ENCODE measurements at regions not wholly inside any gene's neighbourhood (a gene's known extent, or its start where the extent isn't known, plus 50 kb on each side); places are given as distances from the start of the nearest gene placed in this dataset.

GRCh38 chr13:111923439-111923838, 143.5 kb upstream of the SOX1 start:
- TF ChIP-seq TAF1 (IDR thresholded peaks at IDR 0.05; ENCODE audit: low read depth, low read length), result no peak
- TF ChIP-seq POLR2AphosphoS5 (IDR thresholded peaks at IDR 0.05; ENCODE audit: low read depth, low read length), result no peak
- no peak for TF ChIP-seq POLR2A (IDR thresholded peaks at IDR 0.05; ENCODE audit: low read depth, low read length)
- TF ChIP-seq POU2F2 (IDR thresholded peaks at IDR 0.05; ENCODE audit: low read depth, low read length), result no peak
- TF ChIP-seq SPI1 (IDR thresholded peaks at IDR 0.05; ENCODE audit: low read depth, low read length), result no peak
- no peak for TF ChIP-seq PAX5 (IDR thresholded peaks at IDR 0.05; ENCODE audit: insufficient read depth, low read length, severe bottlenecking)

Data from GM12891 (cell line).